ENCODE measurements at regions not wholly inside any gene's neighbourhood (a gene's known extent, or its start where the extent isn't known, plus 50 kb on each side); places are given as distances from the start of the nearest gene placed in this dataset.

GRCh38 chr14:45905672-45906071, 652.7 kb upstream of the MIS18BP1 start:
- intact Hi-C loops (cut with DNase I): no loop called here
- no peaks in the 10 kb centered on the region for H3K27me3 ChIP-seq
- H3K9me3 ChIP-seq: no peaks in the 10 kb centered on the region
- DNase-seq (ENCODE audit: extremely low spot score in 2 of 2): no peak
- TF ChIP-seq POLR2AphosphoS5 (IDR thresholded peaks at IDR 0.05; ENCODE audit: insufficient read depth in 1 of 2, low read depth in 1 of 2) (no peak), POLR2A (IDR thresholded peaks at IDR 0.05) (no peak), CTCF (IDR thresholded peaks at IDR 0.05) (no peak)
- no peaks in the 10 kb centered on the region for H3K36me3 ChIP-seq
- H3K4me1 ChIP-seq: no peaks in the 10 kb centered on the region
- H3K4me3 ChIP-seq: no peak overlapping the region
- H3K27ac ChIP-seq: no peak overlapping the region

- intact Hi-C loops (cut with DNase I): no loop called here
- Histone ChIP-seq H3K9me3 (no peaks in the 10 kb centered on the region), H3K27me3 (no peaks in the 10 kb centered on the region), H3K36me3 (no peaks in the 10 kb centered on the region), H3K27ac (no peak overlapping the region), H3K4me1 (no peaks in the 10 kb centered on the region), H3K4me3 (no peak overlapping the region)
- TF ChIP-seq POLR2AphosphoS5 (IDR thresholded peaks at IDR 0.05; ENCODE audit: insufficient read depth in 1 of 2, low read depth in 1 of 2) (no peak), POLR2A (IDR thresholded peaks at IDR 0.05) (no peak), CTCF (IDR thresholded peaks at IDR 0.05) (no peak)
- DNase-seq (ENCODE audit: extremely low spot score in 2 of 2): no peak
Measured at GRCh38 chr14:45904314-45904713, 651.3 kb upstream of the MIS18BP1 start.

DNA sequence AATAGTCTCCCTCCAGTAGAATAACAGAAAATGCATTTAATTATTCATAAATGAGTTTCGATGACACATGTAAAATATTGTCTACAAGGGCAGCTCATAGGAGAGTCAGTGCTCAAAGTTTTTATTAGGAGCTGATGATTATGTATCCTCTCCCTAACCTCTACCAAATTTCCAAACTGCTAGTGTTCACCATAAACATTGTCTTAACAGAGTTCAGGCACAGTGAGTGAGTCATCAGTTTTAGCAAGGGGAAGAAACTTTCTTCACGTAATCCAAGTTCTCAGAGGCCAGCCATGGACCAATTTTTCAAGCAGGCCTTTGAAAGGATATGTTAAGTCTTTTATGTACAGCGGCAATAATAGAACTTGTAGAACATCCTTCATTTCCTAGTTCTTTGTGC, 649.2 kb upstream of the MIS18BP1 start:
- H3K27me3 ChIP-seq: no peaks in the 10 kb centered on the region
- TF ChIP-seq POLR2AphosphoS5 (IDR thresholded peaks at IDR 0.05; ENCODE audit: insufficient read depth in 1 of 2, low read depth in 1 of 2): no peak
- no peak for TF ChIP-seq CTCF (IDR thresholded peaks at IDR 0.05)
- TF ChIP-seq POLR2A (IDR thresholded peaks at IDR 0.05): no peak
- no peak overlapping the region for H3K27ac ChIP-seq
- no peaks in the 10 kb centered on the region for H3K9me3 ChIP-seq
- no peak overlapping the region for H3K4me3 ChIP-seq
- no peak for DNase-seq (ENCODE audit: extremely low spot score in 2 of 2)
- intact Hi-C loops (cut with DNase I): no loop called here
- H3K4me1 ChIP-seq: no peaks in the 10 kb centered on the region
- H3K36me3 ChIP-seq: no peaks in the 10 kb centered on the region

DNA sequence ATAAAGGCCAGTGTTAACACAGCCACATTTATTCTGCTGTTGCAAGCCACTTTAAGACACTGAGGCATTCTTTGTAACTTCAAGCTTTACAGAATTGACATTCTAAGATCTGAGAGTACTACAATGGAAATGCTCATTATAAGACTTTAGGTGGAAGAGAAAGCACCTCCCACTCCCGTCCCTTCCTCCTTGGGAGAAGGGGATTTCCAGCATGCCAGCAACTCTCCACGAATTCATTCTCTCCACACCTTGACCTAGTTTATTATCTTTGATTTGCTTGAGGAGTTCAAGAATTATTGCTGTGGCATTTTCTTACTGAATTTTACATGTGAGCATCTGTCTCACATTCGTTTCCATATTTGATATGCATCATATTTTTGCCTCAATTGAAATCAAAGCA, 644.4 kb upstream of the MIS18BP1 start:
- Histone ChIP-seq H3K27ac (no peak overlapping the region), H3K27me3 (no peaks in the 10 kb centered on the region), H3K4me3 (no peak overlapping the region), H3K9me3 (no peaks in the 10 kb centered on the region), H3K4me1 (no peaks in the 10 kb centered on the region), H3K36me3 (no peaks in the 10 kb centered on the region)
- TF ChIP-seq POLR2A (IDR thresholded peaks at IDR 0.05) (no peak), POLR2AphosphoS5 (IDR thresholded peaks at IDR 0.05; ENCODE audit: insufficient read depth in 1 of 2, low read depth in 1 of 2) (no peak), CTCF (IDR thresholded peaks at IDR 0.05) (no peak)
- DNase-seq (ENCODE audit: extremely low spot score in 2 of 2): no peak
- intact Hi-C loops (cut with DNase I): no loop called here

GRCh38 chr14:45893127-45893526, 640.1 kb upstream of the MIS18BP1 start:
- no peaks in the 10 kb centered on the region for H3K9me3 ChIP-seq
- peaks cover 11% of the 10 kb centered on the region for H3K4me1 ChIP-seq
- no peak for DNase-seq (ENCODE audit: extremely low spot score in 2 of 2)
- TF ChIP-seq POLR2A (IDR thresholded peaks at IDR 0.05): no peak
- intact Hi-C loops (cut with DNase I): no loop called here
- H3K4me3 ChIP-seq: no peak overlapping the region
- no peaks in the 10 kb centered on the region for H3K36me3 ChIP-seq
- no peaks in the 10 kb centered on the region for H3K27me3 ChIP-seq
- H3K27ac ChIP-seq: no peak overlapping the region
